Esophagus muscularis mucosa (tissue), 3 donors: ENCODE measurements at regions not wholly inside any gene's neighbourhood (a gene's known extent, or its start where the extent isn't known, plus 50 kb on each side); places are given as distances from the start of the nearest gene placed in this dataset.

Source experiments
- POLR2A ChIP-seq: fragments of 450-650 bp; IDR thresholded peaks from one replicate; pipeline ENCODE4 v1.6.1; 2017; ENCODE audit warnings: antibody characterized with exemption, moderate library complexity, mild to moderate bottlenecking, low read depth
- TF ChIP-seq, protein P1 (sequence below), 3 experiments: fragments of 200-600 bp in 2 of 3; fragments of 450-650 bp in 1 of 3; sonication (generic) in 2 of 3; IDR thresholded peaks; one replicate each; pipeline ENCODE4 v1.5.1; 2017 to 2019; ENCODE audit warnings: antibody characterized with exemption in 3 of 3, mild to moderate bottlenecking in 2 of 3, moderate library complexity in 1 of 3

DNA sequence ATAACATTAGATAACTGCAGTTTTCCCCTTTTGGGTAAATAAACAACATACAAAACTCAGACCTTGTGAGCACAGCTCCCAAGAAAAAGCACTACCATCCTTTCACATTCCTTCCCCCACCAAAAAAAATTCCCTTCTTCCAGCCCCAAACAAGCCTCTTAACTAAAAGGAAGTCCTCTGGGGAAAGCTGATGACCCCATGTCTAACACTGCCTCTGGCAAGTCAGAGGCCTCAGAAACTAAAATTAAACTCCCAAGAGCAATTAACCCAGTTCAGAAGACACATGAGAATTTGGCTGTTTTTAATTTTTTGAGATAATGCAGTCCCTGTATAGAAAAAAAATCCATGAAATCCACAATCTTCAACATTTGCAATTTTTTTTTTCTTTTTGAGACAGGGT lies 127.7 kb downstream of the SPTSSA start:
- TF ChIP-seq, protein P1, sequence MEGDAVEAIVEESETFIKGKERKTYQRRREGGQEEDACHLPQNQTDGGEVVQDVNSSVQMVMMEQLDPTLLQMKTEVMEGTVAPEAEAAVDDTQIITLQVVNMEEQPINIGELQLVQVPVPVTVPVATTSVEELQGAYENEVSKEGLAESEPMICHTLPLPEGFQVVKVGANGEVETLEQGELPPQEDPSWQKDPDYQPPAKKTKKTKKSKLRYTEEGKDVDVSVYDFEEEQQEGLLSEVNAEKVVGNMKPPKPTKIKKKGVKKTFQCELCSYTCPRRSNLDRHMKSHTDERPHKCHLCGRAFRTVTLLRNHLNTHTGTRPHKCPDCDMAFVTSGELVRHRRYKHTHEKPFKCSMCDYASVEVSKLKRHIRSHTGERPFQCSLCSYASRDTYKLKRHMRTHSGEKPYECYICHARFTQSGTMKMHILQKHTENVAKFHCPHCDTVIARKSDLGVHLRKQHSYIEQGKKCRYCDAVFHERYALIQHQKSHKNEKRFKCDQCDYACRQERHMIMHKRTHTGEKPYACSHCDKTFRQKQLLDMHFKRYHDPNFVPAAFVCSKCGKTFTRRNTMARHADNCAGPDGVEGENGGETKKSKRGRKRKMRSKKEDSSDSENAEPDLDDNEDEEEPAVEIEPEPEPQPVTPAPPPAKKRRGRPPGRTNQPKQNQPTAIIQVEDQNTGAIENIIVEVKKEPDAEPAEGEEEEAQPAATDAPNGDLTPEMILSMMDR (IDR thresholded peaks at IDR 0.05), result no peak
- no peak for TF ChIP-seq POLR2A
